OCI-LY1 (cell line): ENCODE measurements at regions not wholly inside any gene's neighbourhood (a gene's known extent, or its start where the extent isn't known, plus 50 kb on each side); places are given as distances from the start of the nearest gene placed in this dataset.

ENCODE experiments used
- H2AFZ ChIP-seq: fragments of 200-600 bp; sonication (generic), shearing (Covaris generic); 2 replicates; pipeline ENCODE4 v1.6.0; 2014; ENCODE audit warnings: antibody characterized with exemption, mild to moderate bottlenecking, low read length
- H3F3A ChIP-seq: fragments of 200-600 bp; sonication (generic), shearing (Covaris generic); 2 replicates; pipeline ENCODE4 v1.6.0; 2014; ENCODE audit warnings: mild to moderate bottlenecking, antibody characterized with exemption, low read length, moderate library complexity; ENCODE audit not compliant: insufficient read depth
- H3K27ac ChIP-seq: fragments of 200-600 bp; sonication (generic); 2 replicates; pipeline ENCODE4 v1.5.1; 2014; ENCODE audit warnings: low read length, mixed run types, mild to moderate bottlenecking, low read depth; ENCODE audit not compliant: poor library complexity, severe bottlenecking
- H3K27me3 ChIP-seq: fragments of 200-600 bp; sonication (generic); 2 replicates; pipeline ENCODE4 v1.6.0; 2014; ENCODE audit warnings: antibody characterized with exemption, mild to moderate bottlenecking, low read length, moderate library complexity; ENCODE audit not compliant: insufficient read depth
- H3K36me3 ChIP-seq: fragments of 200-600 bp; sonication (generic); 2 replicates; pipeline ENCODE4 v1.6.1; 2014; ENCODE audit warnings: mild to moderate bottlenecking, antibody characterized with exemption, low read length, moderate library complexity, mixed read lengths; ENCODE audit not compliant: insufficient read depth
- H3K4me1 ChIP-seq: fragments of 200-600 bp; sonication (generic); 2 replicates; pipeline ENCODE4 v1.5.1; 2014; ENCODE audit warnings: mild to moderate bottlenecking, low read length, moderate library complexity; ENCODE audit not compliant: insufficient read depth, severe bottlenecking
- H3K4me2 ChIP-seq: fragments of 200-600 bp; sonication (generic), shearing (Covaris generic); 2 replicates; pipeline ENCODE4 v1.6.1; 2014; ENCODE audit warnings: low read length
- H3K4me3 ChIP-seq: fragments of 200-600 bp; sonication (generic); 2 replicates; pipeline ENCODE4 v1.5.1; 2014; ENCODE audit warnings: low read length, low read depth, mild to moderate bottlenecking, mixed read lengths; ENCODE audit not compliant: poor library complexity, severe bottlenecking
- H3K79me2 ChIP-seq: fragments of 200-600 bp; shearing (Covaris generic); 2 replicates; pipeline ENCODE4 v1.6.1; 2016; ENCODE audit warnings: mixed run types, low read length, mixed read lengths; ENCODE audit not compliant: insufficient read depth
- H3K9ac ChIP-seq: fragments of 200-600 bp; sonication (generic), shearing (Covaris generic); 2 replicates; pipeline ENCODE4 v1.6.1; 2014; ENCODE audit warnings: mild to moderate bottlenecking, low read length, mixed read lengths
- H3K9me2 ChIP-seq: fragments of 200-600 bp; sonication (generic), shearing (Covaris generic); 2 replicates; pipeline ENCODE4 v1.6.1; 2014; ENCODE audit warnings: low read depth, mild to moderate bottlenecking, low read length, mixed read lengths
- H3K9me3 ChIP-seq: fragments of 200-600 bp; shearing (Covaris generic); 2 replicates; pipeline ENCODE4 v1.6.1; 2014; ENCODE audit warnings: low read length, mixed read lengths
- H4K20me1 ChIP-seq: fragments of 200-600 bp; sonication (generic), shearing (Covaris generic); 2 replicates; pipeline ENCODE4 v1.6.0; 2016; ENCODE audit warnings: mild to moderate bottlenecking, low read length; ENCODE audit not compliant: insufficient read depth
- CTCF ChIP-seq: fragments of 200-600 bp; sonication (generic), shearing (Covaris generic); IDR thresholded peaks from 2 replicates; pipeline ENCODE4 v1.5.1; 2017; ENCODE audit warnings: mild to moderate bottlenecking, antibody characterized with exemption, low read length, moderate library complexity, mixed read lengths
- EZH2 ChIP-seq: fragments of 200-600 bp; sonication (generic), shearing (Covaris generic); IDR thresholded peaks from 2 replicates; pipeline ENCODE4 v1.8.0; 2017; ENCODE audit warnings: borderline replicate concordance, mixed run types, mild to moderate bottlenecking, antibody characterized with exemption, low read length, moderate library complexity, mixed read lengths

GRCh38 chr5:33306758-33307157, 134.0 kb upstream of the TARS1 start:
- Histone ChIP-seq H3K27ac (no peak overlapping the region), H3K4me1 (no peaks in the 10 kb centered on the region), H3F3A (no peaks in the 10 kb centered on the region), H3K27me3 (no peaks in the 10 kb centered on the region), H3K4me2 (no peak overlapping the region), H3K9me2 (no peaks in the 10 kb centered on the region), H3K4me3 (no peak overlapping the region), H3K9ac (no peak overlapping the region), H3K79me2 (no peaks in the 10 kb centered on the region), H4K20me1 (no peaks in the 10 kb centered on the region), H3K9me3 (no peaks in the 10 kb centered on the region), H3K36me3 (no peaks in the 10 kb centered on the region), H2AFZ (no peak overlapping the region)
- no peak for TF ChIP-seq EZH2
- no peak for TF ChIP-seq CTCF

- no peaks in the 10 kb centered on the region for H3K4me1 ChIP-seq
- no peak overlapping the region for H2AFZ ChIP-seq
- H3K9me3 ChIP-seq, result no peaks in the 10 kb centered on the region
- no peak overlapping the region for H3K27ac ChIP-seq
- H4K20me1 ChIP-seq, result no peaks in the 10 kb centered on the region
- H3K4me3 ChIP-seq, result no peak overlapping the region
- no peaks in the 10 kb centered on the region for H3K9me2 ChIP-seq
- H3K27me3 ChIP-seq, result no peaks in the 10 kb centered on the region
- H3K9ac ChIP-seq, result no peak overlapping the region
- H3F3A ChIP-seq, result no peaks in the 10 kb centered on the region
- H3K4me2 ChIP-seq, result no peak overlapping the region
- TF ChIP-seq EZH2, result no peak
- no peaks in the 10 kb centered on the region for H3K79me2 ChIP-seq
- no peaks in the 10 kb centered on the region for H3K36me3 ChIP-seq
Measured at GRCh38 chr5:33308586-33308985, 132.2 kb upstream of the TARS1 start.

GRCh38 chr5:33309068-33309467, 131.7 kb upstream of the TARS1 start:
- no peak for TF ChIP-seq EZH2
- no peak for TF ChIP-seq CTCF
- no peaks in the 10 kb centered on the region for H3K36me3 ChIP-seq
- H2AFZ ChIP-seq, result no peak overlapping the region
- H3K4me2 ChIP-seq, result no peak overlapping the region
- H3K4me3 ChIP-seq, result no peak overlapping the region
- no peaks in the 10 kb centered on the region for H3K79me2 ChIP-seq
- H3K27ac ChIP-seq, result no peak overlapping the region
- H3K27me3 ChIP-seq, result no peaks in the 10 kb centered on the region
- no peaks in the 10 kb centered on the region for H3F3A ChIP-seq
- H3K4me1 ChIP-seq, result no peaks in the 10 kb centered on the region
- no peaks in the 10 kb centered on the region for H3K9me2 ChIP-seq
- no peak overlapping the region for H3K9ac ChIP-seq
- no peaks in the 10 kb centered on the region for H3K9me3 ChIP-seq
- no peaks in the 10 kb centered on the region for H4K20me1 ChIP-seq

GRCh38 chr5:33309536-33310345, 131.0 kb upstream of the TARS1 start:
- no peaks in the 10 kb centered on the region for H3K79me2 ChIP-seq
- H3K36me3 ChIP-seq, result no peaks in the 10 kb centered on the region
- no peak overlapping the region for H3K9ac ChIP-seq
- no peaks in the 10 kb centered on the region for H3K9me3 ChIP-seq
- H3K27ac ChIP-seq, result no peak overlapping the region
- H3K27me3 ChIP-seq, result no peaks in the 10 kb centered on the region
- H3F3A ChIP-seq, result no peaks in the 10 kb centered on the region
- no peaks in the 10 kb centered on the region for H3K9me2 ChIP-seq
- no peaks in the 10 kb centered on the region for H3K4me1 ChIP-seq
- H2AFZ ChIP-seq, result no peak overlapping the region
- H3K4me3 ChIP-seq, result no peak overlapping the region
- no peaks in the 10 kb centered on the region for H4K20me1 ChIP-seq
- H3K4me2 ChIP-seq, result no peak overlapping the region
- TF ChIP-seq CTCF (no peak), EZH2 (no peak)
